Adrenal gland (tissue), 9 donors: ENCODE measurements at regions not wholly inside any gene's neighbourhood (a gene's known extent, or its start where the extent isn't known, plus 50 kb on each side); places are given as distances from the start of the nearest gene placed in this dataset.

Source experiments
- DNase-seq, 7 donors: peaks; one replicate each; pipeline ENCODE4 v3.0.0-alpha.2; 2019 to 2020
- H3K27ac ChIP-seq, 5 donors: fragments of 200-600 bp; sonication (generic) in 4 of 5; 1 replicate in 3 of 5; 2 replicates in 2 of 5; pipeline versions ENCODE4 v1.5.1 to v1.8.0; 2016 to 2020; ENCODE audit warnings: mild to moderate bottlenecking in 1 of 5
- H3K27me3 ChIP-seq: fragments of 200-600 bp; 2 replicates; pipeline ENCODE4 v1.8.0; 2021
- H3K36me3 ChIP-seq, 2 donors: fragments of 200-600 bp; replicated peaks in 1 of 2; 1 replicate in 1 of 2; 2 replicates in 1 of 2; pipeline versions ENCODE4 v1.5.1 to v1.8.0; 2018 to 2022
- H3K4me1 ChIP-seq, 2 donors: fragments of 200-600 bp; replicated peaks in 1 of 2; 1 replicate in 1 of 2; 2 replicates in 1 of 2; pipeline versions ENCODE4 v1.5.1 to v1.8.0; 2018 to 2021
- H3K4me3 ChIP-seq, 4 donors: fragments of 200-600 bp; sonication (generic) in 3 of 4; one replicate each; pipeline ENCODE4 v1.5.1; 2016 to 2018
- H3K9me3 ChIP-seq, 3 donors: fragments of 200-600 bp; sonication (generic) in 1 of 3; replicated peaks in 1 of 3; 1 replicate in 2 of 3; 2 replicates in 1 of 3; pipeline versions ENCODE4 v1.5.1 to v1.8.0; 2016 to 2021
- CTCF ChIP-seq, 6 experiments: fragments of 450-650 bp in 4 of 6; fragments of 200-600 bp in 2 of 6; sonication (generic) in 1 of 6; IDR thresholded peaks; 1 replicate in 5 of 6; 2 replicates in 1 of 6; pipeline versions ENCODE4 v1.5.1 to v1.8.0; 2016 to 2021; ENCODE audit warnings: antibody characterized with exemption in 6 of 6, mild to moderate bottlenecking in 2 of 6, moderate library complexity in 1 of 6
- POLR2A ChIP-seq, 2 donors: fragments of 450-650 bp; IDR thresholded peaks; one replicate each; pipeline ENCODE4 v1.6.1; 2017; ENCODE audit warnings: antibody characterized with exemption in 2 of 2, mild to moderate bottlenecking in 2 of 2, moderate library complexity in 1 of 2
- WGBS, 4 donors: extraction: QIAGEN DNeasy Blood & Tissue Kit in 2 of 4; methylation state at CpG; one replicate each; pipeline versions ENCODE4 v1.1.5 to v1.1.7; 2013 to 2017; 5-methylcytosine and 5-hydroxymethylcytosine counted together
- intact Hi-C, 2 donors: fragments of 100-400 bp; cut with DNase I; formaldehyde crosslinking; loops; one replicate each; pipeline versions ENCODE4 v1.14.1 to v1.15.0; 2022 to 2023
- donor health status: healthy with polysubstance abuse.
- donor health status: Bipolar disorder and iron deficiency.
- donor health status: DM: yes; HTN: yes; CAD: no.
- donor health status: DM: no; HTN: no; CAD: no.
- donor health status: DM: no; HTN: no; CAD: no.

- Histone ChIP-seq H3K4me3 (no peak overlapping the region), H3K27me3 (no peaks in the 10 kb centered on the region), H3K4me1 (no peaks in the 10 kb centered on the region), H3K27ac (no peak overlapping the region), H3K9me3 (no peaks in the 10 kb centered on the region), H3K36me3 (no peaks in the 10 kb centered on the region)
- 77 to 92% (median 80%) methylated on average over 6 of the region's 6 CpGs for WGBS, 4 donors
- TF ChIP-seq POLR2A (IDR thresholded peaks at IDR 0.05): no peak
- TF ChIP-seq CTCF (IDR thresholded peaks at IDR 0.05): no peak
- DNase-seq: no peak
- intact Hi-C loops: no loop called here
Observed at GRCh38 chr2:236825989-236826510, 256.4 kb downstream of the ACKR3 start.

GRCh38 chr2:236826606-236827156 lies 257.1 kb downstream of the ACKR3 start:
- no peak overlapping the region for H3K27ac ChIP-seq
- no peaks in the 10 kb centered on the region for H3K36me3 ChIP-seq
- TF ChIP-seq CTCF (IDR thresholded peaks at IDR 0.05) (no peak), POLR2A (IDR thresholded peaks at IDR 0.05) (no peak)
- H3K4me3 ChIP-seq: no peak overlapping the region
- H3K4me1 ChIP-seq: no peaks in the 10 kb centered on the region
- 75 to 84% (median 82%) methylated on average over 6 of the region's 6 CpGs for WGBS, 4 donors
- H3K9me3 ChIP-seq: no peaks in the 10 kb centered on the region
- no peak for DNase-seq
- H3K27me3 ChIP-seq: no peaks in the 10 kb centered on the region
- intact Hi-C loops: no loop called here

- no peak overlapping the region for H3K27ac ChIP-seq
- no peaks in the 10 kb centered on the region for H3K4me1 ChIP-seq
- WGBS, 4 donors: 57 to 72% (median 63%) methylated on average over 3 of the region's 3 CpGs
- H3K4me3 ChIP-seq: no peak overlapping the region
- no peaks in the 10 kb centered on the region for H3K9me3 ChIP-seq
- DNase-seq: no peak
- intact Hi-C loops: no loop called here
- TF ChIP-seq POLR2A (IDR thresholded peaks at IDR 0.05): no peak
- TF ChIP-seq CTCF (IDR thresholded peaks at IDR 0.05): no peak
- H3K27me3 ChIP-seq: no peaks in the 10 kb centered on the region
- no peaks in the 10 kb centered on the region for H3K36me3 ChIP-seq
Observed at GRCh38 chr2:236827997-236828396, 257.7 kb upstream of the COPS8 start.

- H3K27ac ChIP-seq: no peak overlapping the region
- intact Hi-C loops: no loop called here
- 68 to 78% (median 71%) methylated on average over 2 of the region's 2 CpGs for WGBS, 4 donors
- no peaks in the 10 kb centered on the region for H3K36me3 ChIP-seq
- TF ChIP-seq CTCF (IDR thresholded peaks at IDR 0.05) (no peak), POLR2A (IDR thresholded peaks at IDR 0.05) (no peak)
- no peak for DNase-seq
- no peaks in the 10 kb centered on the region for H3K27me3 ChIP-seq
- H3K4me1 ChIP-seq: no peaks in the 10 kb centered on the region
- H3K9me3 ChIP-seq: no peaks in the 10 kb centered on the region
- H3K4me3 ChIP-seq: no peak overlapping the region
Observed at GRCh38 chr2:236828820-236829219, 256.9 kb upstream of the COPS8 start.
